Medulla oblongata (tissue), 1 donor: ENCODE measurements at regions not wholly inside any gene's neighbourhood (a gene's known extent, or its start where the extent isn't known, plus 50 kb on each side); places are given as distances from the start of the nearest gene placed in this dataset.

Experiments
- DNase-seq: peaks from one replicate; pipeline ENCODE4 v3.0.0-alpha.2; 2015; ENCODE audit errors: extremely low spot score

- no peak for DNase-seq
These were observed 73.1 kb downstream of the RTP5 start for GRCh38 chr2:241942416-241943208.

GRCh38 chr2:241943209-241943850, 73.8 kb downstream of the RTP5 start:
- no peak for DNase-seq

GRCh38 chr2:241943961-241944575, 74.5 kb downstream of the RTP5 start:
- DNase-seq = no peak

- no peak for DNase-seq
These were observed 75.3 kb downstream of the RTP5 start for GRCh38 chr2:241944821-241945220.

- no peak for DNase-seq
These were observed 75.8 kb downstream of the RTP5 start for GRCh38 chr2:241945311-241945710.

- DNase-seq = no peak
These were observed 76.3 kb downstream of the RTP5 start for GRCh38 chr2:241945803-241946202.

GRCh38 chr2:241946306-241947003, 76.9 kb downstream of the RTP5 start:
- no peak for DNase-seq

- DNase-seq = no peak
These were observed 77.4 kb downstream of the RTP5 start for GRCh38 chr2:241947004-241947350.

GRCh38 chr2:241947401-241947800, 77.9 kb downstream of the RTP5 start:
- DNase-seq = no peak

- DNase-seq = no peak
These were observed 78.3 kb downstream of the RTP5 start for GRCh38 chr2:241947876-241948275.

GRCh38 chr2:241948299-241948897, 78.9 kb downstream of the RTP5 start:
- no peak for DNase-seq

- no peak for DNase-seq
These were observed 79.6 kb downstream of the RTP5 start for GRCh38 chr2:241948901-241949735.

- no peak for DNase-seq
These were observed 80.3 kb downstream of the RTP5 start for GRCh38 chr2:241949736-241950412.

- peak; percentile 84 for DNase-seq
These were observed 81.1 kb downstream of the RTP5 start for GRCh38 chr2:241950413-241951315.

- no peak for DNase-seq
These were observed 81.8 kb downstream of the RTP5 start for GRCh38 chr2:241951316-241951700.

GRCh38 chr2:241951920-241952319, 82.4 kb downstream of the RTP5 start:
- no peak for DNase-seq

- DNase-seq = no peak
These were observed 83.3 kb downstream of the RTP5 start for GRCh38 chr2:241952816-241953215.

- no peak for DNase-seq
These were observed 83.9 kb downstream of the RTP5 start for GRCh38 chr2:241953324-241953928.

GRCh38 chr2:241956521-241957110, 87.1 kb downstream of the RTP5 start:
- no peak for DNase-seq
